Upper lobe of left lung (tissue), 4 donors: ENCODE measurements at regions not wholly inside any gene's neighbourhood (a gene's known extent, or its start where the extent isn't known, plus 50 kb on each side); places are given as distances from the start of the nearest gene placed in this dataset.

Experiments used
- CTCF ChIP-seq, 6 experiments: fragments of 450-650 bp in 4 of 6; fragments of 200-600 bp in 2 of 6; sonication (generic) in 2 of 6; IDR thresholded peaks; one replicate each; pipeline ENCODE4 v1.5.1; 2016 to 2019; ENCODE audit warnings: antibody characterized with exemption in 6 of 6
- POLR2AphosphoS5 ChIP-seq, 2 donors: sonication (generic); formaldehyde crosslinking; IDR thresholded peaks; one replicate each; pipeline ENCODE4 v1.5.1; 2017; ENCODE audit warnings: antibody characterized with exemption in 2 of 2

- TF ChIP-seq CTCF (IDR thresholded peaks at IDR 0.05) (no peak), POLR2AphosphoS5 (IDR thresholded peaks at IDR 0.05) (no peak)
Observed at GRCh38 chr2:23203383-23203782, 181.6 kb upstream of the KLHL29 start.
